GM13977 (cell line): ENCODE measurements at regions not wholly inside any gene's neighbourhood (a gene's known extent, or its start where the extent isn't known, plus 50 kb on each side); places are given as distances from the start of the nearest gene placed in this dataset.

Experiments
- DNase-seq: peaks from one replicate; pipeline ENCODE4 v3.0.0; 2012; ENCODE audit warnings: low spot score
- CTCF ChIP-seq: IDR thresholded peaks from 2 replicates; pipeline ENCODE4 v1.5.1; 2012; ENCODE audit warnings: mild to moderate bottlenecking, control low read depth; ENCODE audit not compliant: insufficient read depth; ENCODE audit errors: extremely low read depth, missing control alignments
- in situ Hi-C: fragments of 300-500 bp; cut with MboI; formaldehyde crosslinking; loops from one replicate; pipeline ENCODE4 v1.12.0; 2022; ENCODE audit warnings: low sequenced_read_pairs, low pct_unique_long_range_greater_than_20kb, mixed read lengths, inconsistent platforms; ENCODE audit not compliant: unreplicated experiment

GRCh38 chr15:62920682-62921502 is 121.7 kb upstream of the TPM1 start:
- DNase-seq, result no peak
- in situ Hi-C loops, result no loop called here
- no peak for TF ChIP-seq CTCF

GRCh38 chr15:62922514-62922913 is 120.0 kb upstream of the TPM1 start:
- no peak for TF ChIP-seq CTCF
- in situ Hi-C loops, result no loop called here
- no peak for DNase-seq

- no peak for DNase-seq
- in situ Hi-C loops, result no loop called here
- no peak for TF ChIP-seq CTCF
Observed at GRCh38 chr15:62925875-62926274, 116.7 kb upstream of the TPM1 start.

GRCh38 chr15:62927196-62927595 is 115.4 kb upstream of the TPM1 start:
- DNase-seq, result no peak
- no peak for TF ChIP-seq CTCF
- in situ Hi-C loops, result no loop called here

- TF ChIP-seq CTCF, result no peak
- DNase-seq, result no peak
- in situ Hi-C loops, result no loop called here
Observed at GRCh38 chr15:62927836-62928235, 114.7 kb upstream of the TPM1 start.

- no peak for TF ChIP-seq CTCF
- in situ Hi-C loops, result no loop called here
- DNase-seq, result no peak
Observed at GRCh38 chr15:62928242-62928999, 114.1 kb upstream of the TPM1 start.
